ENCODE measurements at regions not wholly inside any gene's neighbourhood (a gene's known extent, or its start where the extent isn't known, plus 50 kb on each side); places are given as distances from the start of the nearest gene placed in this dataset.

DNA sequence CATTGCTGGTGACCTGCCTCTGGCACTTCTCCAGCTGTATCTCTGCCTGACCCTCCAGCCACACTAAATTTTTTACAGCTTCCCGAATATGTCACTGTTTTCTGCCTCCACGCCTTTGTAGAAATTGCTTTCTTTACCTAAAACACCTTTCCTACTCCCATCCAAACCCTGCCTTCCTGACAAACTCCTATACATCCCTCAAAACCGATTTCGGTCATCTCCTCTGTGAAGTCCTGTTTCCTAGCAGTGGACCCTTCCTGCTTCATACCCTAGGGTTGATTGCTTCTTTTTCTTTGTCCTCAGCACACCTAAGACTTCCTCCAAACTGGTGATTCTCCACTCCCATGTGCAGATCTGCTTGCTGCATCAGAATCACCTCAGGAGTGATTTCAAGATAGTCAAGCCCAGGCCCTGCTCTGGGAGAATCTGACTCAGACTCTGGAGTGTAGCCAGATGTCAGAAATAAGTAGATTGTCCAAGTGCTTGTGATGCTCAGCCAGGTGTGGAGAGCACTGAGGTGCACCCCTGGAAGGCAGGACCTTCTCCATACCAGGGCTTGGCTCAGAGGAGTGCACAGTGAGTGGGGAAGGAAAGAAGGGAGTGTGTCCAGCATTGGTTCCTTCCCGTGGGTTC is 184.2 kb downstream of the COPRS start:
- peaks cover 7% of the 10 kb centered on the region for H3K27me3 ChIP-seq (replicated peaks; ENCODE audit: control insufficient read depth, insufficient read depth, low read length)
- DNase-seq (ENCODE audit: low read depth) = peak; percentile 36
- peaks cover 36% of the 10 kb centered on the region for H3K4me1 ChIP-seq (ENCODE audit: control insufficient read depth, insufficient read depth, low read length)

DNA sequence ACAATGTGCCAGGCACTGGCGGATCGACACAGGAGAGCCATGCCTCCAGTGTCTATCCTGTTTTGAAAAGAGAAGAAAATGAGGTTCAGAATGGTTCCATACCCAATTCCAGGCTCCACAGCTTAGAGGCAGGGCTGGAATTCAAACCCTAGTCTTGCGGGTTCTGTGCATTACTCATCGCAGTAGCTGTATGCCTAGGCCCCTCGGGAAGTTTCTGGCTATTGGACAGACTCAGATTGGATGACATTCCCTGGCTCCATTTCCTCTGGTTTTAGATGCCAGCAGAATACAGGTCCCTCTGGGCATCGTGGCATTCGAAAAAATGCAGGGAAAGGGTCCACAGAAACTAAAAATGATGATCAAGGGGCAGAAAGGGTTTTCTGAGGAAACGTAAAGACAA is 184.7 kb downstream of the COPRS start:
- H3K9ac ChIP-seq (ENCODE audit: low read length) = peak overlapping the region; percentile 36
- H3K27me3 ChIP-seq (replicated peaks; ENCODE audit: control insufficient read depth, insufficient read depth, low read length) = peaks cover 7% of the 10 kb centered on the region
- peaks cover 3% of the 10 kb centered on the region for H3K9me3 ChIP-seq (ENCODE audit: control insufficient read depth, low read length)
- DNase-seq (ENCODE audit: low read depth) = peak; percentile 38
- H3K4me3 ChIP-seq (ENCODE audit: low read length) = peak overlapping the region; percentile 39
- H3K4me1 ChIP-seq (ENCODE audit: control insufficient read depth, insufficient read depth, low read length) = peaks cover 36% of the 10 kb centered on the region
- no peaks in the 10 kb centered on the region for H3K36me3 ChIP-seq (ENCODE audit: control insufficient read depth, insufficient read depth, low read length, severe bottlenecking)

More for the DNA sequence above, 184.2 kb downstream of the COPRS start:
- no peak overlapping the region for H3K4me3 ChIP-seq (ENCODE audit: low read length)
- peak overlapping the region; percentile 3 for H3K9ac ChIP-seq (ENCODE audit: low read length)
- H3K9me3 ChIP-seq (ENCODE audit: control insufficient read depth, low read length) = peaks cover 3% of the 10 kb centered on the region
- no peaks in the 10 kb centered on the region for H3K36me3 ChIP-seq (ENCODE audit: control insufficient read depth, insufficient read depth, low read length, severe bottlenecking)

DNA sequence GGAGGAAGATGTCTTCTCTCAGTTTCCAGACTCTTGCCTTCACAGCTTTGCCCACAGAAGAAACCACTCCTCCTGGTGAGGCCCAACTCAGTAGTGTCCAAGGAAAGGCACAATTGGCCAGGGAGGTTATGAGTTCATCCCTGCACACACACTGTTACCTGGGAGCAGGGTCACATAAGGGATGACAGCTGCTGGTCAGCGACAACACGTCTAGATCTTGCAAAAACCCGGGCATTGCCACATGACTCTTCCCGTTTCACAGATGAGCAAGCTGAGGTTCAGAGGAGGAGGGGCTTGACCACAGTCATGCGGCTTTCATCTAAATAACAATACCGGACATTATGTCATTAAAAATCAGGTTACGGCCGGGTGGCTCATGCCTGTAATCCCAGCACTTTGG is 186.0 kb downstream of the COPRS start:
- DNase-seq (ENCODE audit: low read depth) = no peak

DNA sequence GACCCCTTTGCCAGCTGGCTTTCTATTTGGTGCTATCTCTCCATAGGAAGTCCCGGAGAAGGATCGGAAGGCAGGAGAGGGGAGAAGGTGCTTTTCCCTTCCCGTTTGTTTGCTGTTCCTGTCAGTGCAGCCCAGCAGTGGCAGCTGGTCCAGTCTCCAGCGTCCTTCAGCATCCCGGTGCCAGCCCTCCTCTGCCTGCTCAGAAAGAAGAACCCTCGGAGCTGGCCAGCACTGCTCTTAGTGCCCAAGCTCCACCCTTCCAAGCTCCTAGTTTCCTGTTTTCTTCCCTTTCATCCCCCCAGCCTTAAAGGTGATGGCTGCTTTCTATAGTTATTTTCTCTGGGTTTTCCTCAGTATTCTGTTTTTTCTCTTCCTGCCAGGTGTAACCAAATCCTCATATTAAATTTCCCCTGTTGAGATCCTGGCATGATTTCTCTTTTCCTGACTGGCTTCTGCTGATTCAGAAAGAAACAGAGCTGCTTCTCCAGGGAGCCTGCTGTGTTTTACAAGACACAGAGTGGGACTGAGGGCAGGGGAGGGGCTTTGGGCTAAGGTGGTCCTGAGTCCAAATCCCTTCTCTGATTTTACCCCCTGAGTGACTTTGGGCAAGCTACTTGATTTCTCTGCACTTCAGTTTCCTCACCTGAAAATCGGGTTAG is 186.8 kb downstream of the COPRS start:
- H3K9me3 ChIP-seq (ENCODE audit: control insufficient read depth, low read length) = peaks cover 3% of the 10 kb centered on the region
- H3K9ac ChIP-seq (ENCODE audit: low read length) = no peak overlapping the region
- DNase-seq (ENCODE audit: low read depth) = peak; percentile 10
- peaks cover 7% of the 10 kb centered on the region for H3K27me3 ChIP-seq (replicated peaks; ENCODE audit: control insufficient read depth, insufficient read depth, low read length)
- H3K36me3 ChIP-seq (ENCODE audit: control insufficient read depth, insufficient read depth, low read length, severe bottlenecking) = no peaks in the 10 kb centered on the region
- peaks cover 17% of the 10 kb centered on the region for H3K4me1 ChIP-seq (ENCODE audit: control insufficient read depth, insufficient read depth, low read length)
- H3K4me3 ChIP-seq (ENCODE audit: low read length) = no peak overlapping the region

More for the DNA sequence above, 186.0 kb downstream of the COPRS start:
- H3K4me1 ChIP-seq (ENCODE audit: control insufficient read depth, insufficient read depth, low read length) = peaks cover 24% of the 10 kb centered on the region
- H3K27me3 ChIP-seq (replicated peaks; ENCODE audit: control insufficient read depth, insufficient read depth, low read length) = peaks cover 7% of the 10 kb centered on the region
- H3K36me3 ChIP-seq (ENCODE audit: control insufficient read depth, insufficient read depth, low read length, severe bottlenecking) = no peaks in the 10 kb centered on the region
- no peak overlapping the region for H3K9ac ChIP-seq (ENCODE audit: low read length)
- H3K4me3 ChIP-seq (ENCODE audit: low read length) = no peak overlapping the region
- H3K9me3 ChIP-seq (ENCODE audit: control insufficient read depth, low read length) = peaks cover 3% of the 10 kb centered on the region

DNA sequence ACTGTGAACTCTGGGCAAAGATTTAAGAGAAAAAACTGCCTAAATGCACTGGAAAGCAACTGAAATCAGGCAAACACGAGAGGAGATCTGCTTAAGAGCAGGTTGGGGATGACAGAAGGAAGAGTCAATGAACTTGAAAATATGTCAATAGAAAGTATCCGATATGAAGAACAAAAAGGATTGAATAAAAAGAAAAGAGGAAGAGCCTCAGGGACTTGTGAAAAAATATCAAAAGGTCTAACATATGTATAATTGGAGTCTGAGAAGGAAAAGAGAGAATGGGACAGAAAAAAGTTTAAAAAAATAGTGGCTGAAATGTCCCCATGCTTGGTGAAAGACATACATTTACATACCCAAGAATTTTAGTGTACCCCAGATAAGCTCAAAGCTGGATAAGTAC is 195.5 kb downstream of the COPRS start:
- no peak overlapping the region for H3K9ac ChIP-seq (ENCODE audit: low read length)
- H3K4me3 ChIP-seq (ENCODE audit: low read length) = no peak overlapping the region
- peaks cover 37% of the 10 kb centered on the region for H3K9me3 ChIP-seq (ENCODE audit: control insufficient read depth, low read length)
- no peaks in the 10 kb centered on the region for H3K36me3 ChIP-seq (ENCODE audit: control insufficient read depth, insufficient read depth, low read length, severe bottlenecking)
- DNase-seq (ENCODE audit: low read depth) = peak; percentile 17
- no peaks in the 10 kb centered on the region for H3K4me1 ChIP-seq (ENCODE audit: control insufficient read depth, insufficient read depth, low read length)
- peaks cover 6% of the 10 kb centered on the region for H3K27me3 ChIP-seq (replicated peaks; ENCODE audit: control insufficient read depth, insufficient read depth, low read length)

DNA sequence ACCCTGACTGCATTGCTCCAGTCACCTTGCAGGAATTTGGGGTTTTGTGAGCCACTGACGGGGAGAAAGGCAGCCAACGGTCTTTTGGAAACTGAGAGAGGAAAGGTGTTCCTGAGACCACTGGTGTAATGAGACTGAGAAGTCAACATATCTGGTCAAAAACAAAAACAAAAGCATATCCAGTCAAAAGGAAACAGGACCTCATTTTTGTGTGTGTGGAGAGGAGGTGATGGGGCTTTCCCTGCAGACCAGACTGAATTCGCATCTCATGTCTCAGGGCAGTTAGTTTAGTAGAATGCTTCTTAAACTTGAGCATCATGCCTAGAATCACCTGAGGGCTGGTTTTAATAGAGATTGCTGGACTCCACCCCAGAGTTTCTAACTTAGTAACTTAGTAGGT is 198.4 kb downstream of the COPRS start:
- H3K9ac ChIP-seq (ENCODE audit: low read length) = no peak overlapping the region
- H3K27me3 ChIP-seq (replicated peaks; ENCODE audit: control insufficient read depth, insufficient read depth, low read length) = peaks cover 6% of the 10 kb centered on the region
- DNase-seq (ENCODE audit: low read depth) = no peak

DNA sequence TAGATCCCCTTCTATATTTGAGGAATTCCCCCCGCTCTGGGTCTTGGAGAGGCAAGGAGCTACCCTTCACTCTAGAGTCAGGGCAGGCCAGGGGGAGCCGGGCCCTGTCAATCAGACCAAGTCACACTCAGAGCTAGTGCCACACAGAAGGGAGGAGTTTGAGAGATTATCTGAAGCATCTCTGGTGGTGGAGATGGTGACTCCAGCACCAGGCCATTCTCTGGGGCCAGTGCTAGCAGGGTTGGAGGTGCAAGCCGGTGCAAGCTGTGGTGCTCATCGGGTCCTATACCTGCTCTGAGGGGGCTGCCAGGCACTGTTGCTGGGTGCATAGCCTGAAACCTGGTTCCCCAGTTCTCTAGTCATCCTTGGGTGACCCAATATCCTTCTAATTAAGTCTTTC is 201.2 kb downstream of the COPRS start:
- Histone ChIP-seq H3K27me3 (replicated peaks; ENCODE audit: control insufficient read depth, insufficient read depth, low read length) (peaks cover 18% of the 10 kb centered on the region), H3K36me3 (ENCODE audit: control insufficient read depth, insufficient read depth, low read length, severe bottlenecking) (no peaks in the 10 kb centered on the region), H3K4me1 (ENCODE audit: control insufficient read depth, insufficient read depth, low read length) (no peaks in the 10 kb centered on the region), H3K4me3 (ENCODE audit: low read length) (no peak overlapping the region), H3K9me3 (ENCODE audit: control insufficient read depth, low read length) (peaks cover 16% of the 10 kb centered on the region), H3K9ac (ENCODE audit: low read length) (no peak overlapping the region)
- no peak for DNase-seq (ENCODE audit: low read depth)

More for the DNA sequence above, 198.4 kb downstream of the COPRS start:
- Histone ChIP-seq H3K36me3 (ENCODE audit: control insufficient read depth, insufficient read depth, low read length, severe bottlenecking) (no peaks in the 10 kb centered on the region), H3K4me1 (ENCODE audit: control insufficient read depth, insufficient read depth, low read length) (no peaks in the 10 kb centered on the region), H3K4me3 (ENCODE audit: low read length) (no peak overlapping the region), H3K9me3 (ENCODE audit: control insufficient read depth, low read length) (peaks cover 35% of the 10 kb centered on the region)

DNA sequence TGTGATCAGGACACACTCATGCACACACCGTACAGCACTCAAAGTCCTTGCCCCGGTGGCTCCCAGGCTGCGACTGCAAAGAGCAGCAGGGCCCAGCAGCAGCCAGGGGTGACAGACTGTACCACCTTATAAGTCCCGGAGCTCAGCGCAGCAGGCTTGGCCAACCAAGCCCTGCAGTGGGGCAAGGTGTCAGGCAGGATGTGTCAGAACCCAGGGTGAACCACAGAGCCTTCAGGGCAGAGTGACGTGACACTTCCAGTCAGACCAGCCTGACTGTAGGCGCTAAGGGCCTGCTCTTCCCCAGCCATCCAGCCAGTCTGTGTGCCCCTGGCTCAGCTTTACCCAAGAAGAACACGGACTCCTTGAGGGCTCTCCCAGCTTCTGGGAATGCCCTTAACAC is 204.1 kb downstream of the COPRS start:
- H3K36me3 ChIP-seq (ENCODE audit: control insufficient read depth, insufficient read depth, low read length, severe bottlenecking) = no peaks in the 10 kb centered on the region
- no peak overlapping the region for H3K4me3 ChIP-seq (ENCODE audit: low read length)
- no peaks in the 10 kb centered on the region for H3K4me1 ChIP-seq (ENCODE audit: control insufficient read depth, insufficient read depth, low read length)
- H3K9me3 ChIP-seq (ENCODE audit: control insufficient read depth, low read length) = no peaks in the 10 kb centered on the region
- DNase-seq (ENCODE audit: low read depth) = no peak
- no peak overlapping the region for H3K9ac ChIP-seq (ENCODE audit: low read length)
- peaks cover 12% of the 10 kb centered on the region for H3K27me3 ChIP-seq (replicated peaks; ENCODE audit: control insufficient read depth, insufficient read depth, low read length)

DNA sequence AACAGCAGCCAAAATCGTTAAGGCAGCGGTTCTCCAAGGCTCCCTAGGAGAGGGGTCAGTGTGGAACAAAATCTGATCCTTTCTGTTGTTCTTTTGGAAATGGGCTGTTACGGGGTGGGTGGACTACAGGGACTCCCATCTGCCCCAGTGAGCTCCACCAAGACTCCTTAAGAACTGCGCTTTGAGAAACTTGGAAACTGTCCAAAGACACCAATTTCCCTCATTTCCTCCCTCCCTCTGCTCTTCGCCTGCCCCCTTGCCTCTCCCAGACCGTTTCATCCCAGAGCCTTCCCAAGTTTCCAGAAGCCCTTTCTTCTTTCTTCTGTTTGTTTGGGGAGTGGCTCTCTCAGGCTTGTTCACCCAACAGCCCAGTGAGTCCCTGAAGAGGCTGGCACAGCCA is 205.4 kb downstream of the COPRS start:
- Histone ChIP-seq H3K9me3 (ENCODE audit: control insufficient read depth, low read length) (no peaks in the 10 kb centered on the region), H3K9ac (ENCODE audit: low read length) (no peak overlapping the region), H3K36me3 (ENCODE audit: control insufficient read depth, insufficient read depth, low read length, severe bottlenecking) (no peaks in the 10 kb centered on the region), H3K4me3 (ENCODE audit: low read length) (no peak overlapping the region), H3K27me3 (replicated peaks; ENCODE audit: control insufficient read depth, insufficient read depth, low read length) (peaks cover 12% of the 10 kb centered on the region), H3K4me1 (ENCODE audit: control insufficient read depth, insufficient read depth, low read length) (no peaks in the 10 kb centered on the region)
- DNase-seq (ENCODE audit: low read depth) = no peak

DNA sequence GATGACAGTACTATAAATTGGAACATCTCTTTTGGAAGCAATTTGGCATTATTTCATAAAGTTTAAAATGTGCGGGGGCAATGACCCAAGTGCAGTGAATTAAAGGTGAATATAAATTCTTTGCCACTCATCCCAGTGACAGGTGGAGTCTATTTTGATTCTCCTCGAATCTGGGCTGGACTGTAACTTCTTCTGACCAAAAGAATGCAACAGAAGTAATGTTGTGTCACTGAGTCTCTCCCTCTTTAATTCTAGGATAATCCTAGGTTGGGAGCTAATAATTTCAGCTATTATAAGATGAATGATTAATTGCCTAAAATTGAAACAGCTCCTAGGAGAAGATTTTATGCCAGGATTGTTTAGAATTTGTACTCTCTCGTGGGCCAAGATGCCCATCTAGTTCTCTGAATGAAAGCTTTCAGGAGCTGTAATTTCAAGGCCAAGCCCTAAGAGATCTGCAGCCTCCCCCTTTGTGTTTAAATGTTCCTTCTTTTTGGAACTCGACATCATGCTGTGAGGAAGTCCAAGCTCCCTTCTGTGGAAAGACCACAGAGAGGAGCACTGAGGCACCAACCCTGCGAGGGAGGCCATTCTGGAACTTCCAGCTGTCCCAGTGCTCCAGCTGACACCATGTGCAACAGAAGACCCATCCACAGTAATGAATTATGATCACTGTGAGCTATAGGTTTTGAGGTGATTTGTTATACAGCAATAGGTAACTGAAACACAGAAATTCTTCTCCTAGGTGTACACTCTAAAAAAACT is 208.1 kb downstream of the COPRS start:
- no peak for DNase-seq (ENCODE audit: low read depth)
- Histone ChIP-seq H3K27me3 (replicated peaks; ENCODE audit: control insufficient read depth, insufficient read depth, low read length) (peaks cover 12% of the 10 kb centered on the region), H3K4me1 (ENCODE audit: control insufficient read depth, insufficient read depth, low read length) (no peaks in the 10 kb centered on the region), H3K9me3 (ENCODE audit: control insufficient read depth, low read length) (peaks cover 17% of the 10 kb centered on the region), H3K36me3 (ENCODE audit: control insufficient read depth, insufficient read depth, low read length, severe bottlenecking) (no peaks in the 10 kb centered on the region), H3K9ac (ENCODE audit: low read length) (no peak overlapping the region), H3K4me3 (ENCODE audit: low read length) (no peak overlapping the region)

DNA sequence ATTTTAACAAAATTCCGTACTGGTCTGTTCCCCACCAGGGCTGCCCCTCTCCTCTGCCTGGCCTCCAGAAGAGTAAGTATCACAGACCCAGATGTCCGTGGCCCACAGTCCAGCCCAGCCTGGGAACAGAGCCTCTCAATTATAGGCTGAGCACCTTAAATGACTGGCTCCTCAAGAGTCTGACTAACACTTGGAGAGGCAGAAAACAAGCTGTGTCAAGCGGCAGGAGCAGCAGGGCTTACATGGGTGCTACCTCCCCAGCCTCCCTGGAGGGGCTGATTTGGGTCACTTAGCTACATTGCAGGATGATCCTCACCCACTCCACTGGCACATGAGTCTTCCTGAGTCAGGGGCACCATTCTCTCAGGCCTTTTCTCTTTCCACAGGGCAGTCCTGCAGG is 209.7 kb downstream of the COPRS start:
- DNase-seq (ENCODE audit: low read depth) = no peak
- Histone ChIP-seq H3K27me3 (replicated peaks; ENCODE audit: control insufficient read depth, insufficient read depth, low read length) (peaks cover 12% of the 10 kb centered on the region), H3K4me3 (ENCODE audit: low read length) (no peak overlapping the region), H3K9me3 (ENCODE audit: control insufficient read depth, low read length) (peaks cover 25% of the 10 kb centered on the region), H3K9ac (ENCODE audit: low read length) (no peak overlapping the region), H3K4me1 (ENCODE audit: control insufficient read depth, insufficient read depth, low read length) (no peaks in the 10 kb centered on the region), H3K36me3 (ENCODE audit: control insufficient read depth, insufficient read depth, low read length, severe bottlenecking) (no peaks in the 10 kb centered on the region)

Data from adipocyte (in vitro differentiated cells).